ENCODE measurements at regions not wholly inside any gene's neighbourhood (a gene's known extent, or its start where the extent isn't known, plus 50 kb on each side); places are given as distances from the start of the nearest gene placed in this dataset.

DNA sequence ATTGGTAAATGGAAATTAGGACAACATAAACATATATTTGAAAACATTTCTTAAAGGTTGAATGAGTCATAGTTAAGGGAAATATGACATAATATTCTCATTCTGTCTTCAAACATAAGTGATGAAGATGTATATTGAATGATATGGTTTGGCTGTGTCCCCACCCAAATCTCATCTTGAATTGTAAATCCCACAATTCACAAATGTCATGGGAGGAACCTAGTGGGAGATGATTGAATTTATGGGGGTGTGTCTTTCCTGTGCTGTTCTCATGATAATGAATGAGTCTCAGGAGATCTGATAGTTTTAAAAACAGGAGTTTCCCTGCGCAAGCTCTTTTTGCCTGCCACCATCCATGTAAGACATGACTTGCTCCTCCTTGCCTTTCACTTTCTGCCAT is 104.4 kb upstream of the MPDZ start:
- no peaks in the 10 kb centered on the region for H3K27me3 Mint-ChIP-seq (ENCODE audit: unreplicated experiment)
- H3K36me3 Mint-ChIP-seq (ENCODE audit: unreplicated experiment): peaks cover 19% of the 10 kb centered on the region
- TF ChIP-seq CTCF (IDR thresholded peaks at IDR 0.05; ENCODE audit: partially characterized antibody, unreplicated experiment): no peak
- H3K9me3 Mint-ChIP-seq (ENCODE audit: unreplicated experiment): no peaks in the 10 kb centered on the region
- H3K4me3 Mint-ChIP-seq (ENCODE audit: unreplicated experiment): no peak overlapping the region
- no peak for DNase-seq
- H3K4me1 Mint-ChIP-seq (ENCODE audit: low read depth, unreplicated experiment): no peaks in the 10 kb centered on the region
- no peak overlapping the region for H3K27ac Mint-ChIP-seq (ENCODE audit: unreplicated experiment)

DNA sequence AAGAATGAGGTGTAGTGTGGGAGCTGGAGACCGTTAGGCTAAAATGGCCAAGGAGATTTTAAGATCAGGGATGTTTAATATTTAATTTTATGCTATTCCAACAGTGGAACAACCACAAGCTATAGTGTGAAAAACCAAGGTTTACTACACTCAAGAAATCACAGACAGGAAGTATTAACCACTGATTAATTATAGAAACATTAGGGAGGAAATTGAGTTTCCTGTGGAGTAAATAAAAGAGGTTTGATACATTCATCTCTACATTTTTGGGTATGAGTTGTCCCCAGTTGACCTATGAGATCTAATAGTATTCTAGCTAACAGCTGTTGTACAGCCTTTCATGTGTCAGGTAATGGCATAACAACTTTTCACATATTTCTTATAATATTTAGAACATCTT is 103.7 kb upstream of the MPDZ start:
- DNase-seq: no peak
- Mint-ChIP-seq H3K27me3 (ENCODE audit: unreplicated experiment) (no peaks in the 10 kb centered on the region), H3K36me3 (ENCODE audit: unreplicated experiment) (peaks cover 19% of the 10 kb centered on the region), H3K4me3 (ENCODE audit: unreplicated experiment) (no peak overlapping the region), H3K4me1 (ENCODE audit: low read depth, unreplicated experiment) (no peaks in the 10 kb centered on the region), H3K27ac (ENCODE audit: unreplicated experiment) (no peak overlapping the region), H3K9me3 (ENCODE audit: unreplicated experiment) (no peaks in the 10 kb centered on the region)
- no peak for TF ChIP-seq CTCF (IDR thresholded peaks at IDR 0.05; ENCODE audit: partially characterized antibody, unreplicated experiment)

DNA sequence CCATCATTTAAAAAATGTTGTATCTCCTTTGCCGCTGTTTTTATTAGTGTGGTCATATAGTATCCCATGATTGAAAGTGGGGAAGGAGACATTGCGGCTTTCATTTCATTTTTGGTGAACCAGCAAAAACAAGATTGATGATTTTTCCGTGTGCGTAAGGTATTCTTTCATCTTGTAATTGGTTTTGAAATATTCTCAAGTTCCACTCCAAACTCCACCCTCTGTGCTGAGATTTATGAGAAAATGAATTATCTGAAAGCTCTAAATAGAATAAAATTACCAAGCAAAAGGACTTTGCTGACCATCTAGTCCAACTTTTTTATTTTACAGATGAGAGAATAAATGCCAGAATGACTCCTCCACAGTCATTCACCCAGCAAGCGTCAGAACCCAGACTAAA is 103.1 kb upstream of the MPDZ start:
- H3K9me3 Mint-ChIP-seq (ENCODE audit: unreplicated experiment): no peaks in the 10 kb centered on the region
- H3K27me3 Mint-ChIP-seq (ENCODE audit: unreplicated experiment): no peaks in the 10 kb centered on the region
- no peak for TF ChIP-seq CTCF (IDR thresholded peaks at IDR 0.05; ENCODE audit: partially characterized antibody, unreplicated experiment)
- no peak overlapping the region for H3K4me3 Mint-ChIP-seq (ENCODE audit: unreplicated experiment)
- no peaks in the 10 kb centered on the region for H3K4me1 Mint-ChIP-seq (ENCODE audit: low read depth, unreplicated experiment)
- H3K36me3 Mint-ChIP-seq (ENCODE audit: unreplicated experiment): peaks cover 19% of the 10 kb centered on the region
- DNase-seq: no peak
- H3K27ac Mint-ChIP-seq (ENCODE audit: unreplicated experiment): no peak overlapping the region

- no peaks in the 10 kb centered on the region for H3K27me3 Mint-ChIP-seq (ENCODE audit: unreplicated experiment)
- no peak overlapping the region for H3K27ac Mint-ChIP-seq (ENCODE audit: unreplicated experiment)
- peaks cover 17% of the 10 kb centered on the region for H3K36me3 Mint-ChIP-seq (ENCODE audit: unreplicated experiment)
- DNase-seq: no peak
- no peaks in the 10 kb centered on the region for H3K4me1 Mint-ChIP-seq (ENCODE audit: low read depth, unreplicated experiment)
- H3K4me3 Mint-ChIP-seq (ENCODE audit: unreplicated experiment): no peak overlapping the region
- TF ChIP-seq CTCF (IDR thresholded peaks at IDR 0.05; ENCODE audit: partially characterized antibody, unreplicated experiment): no peak
- H3K9me3 Mint-ChIP-seq (ENCODE audit: unreplicated experiment): no peaks in the 10 kb centered on the region
These were observed 101.4 kb upstream of the MPDZ start for GRCh38 chr9:13380903-13381302.

- Mint-ChIP-seq H3K4me1 (ENCODE audit: low read depth, unreplicated experiment) (no peaks in the 10 kb centered on the region), H3K9me3 (ENCODE audit: unreplicated experiment) (no peaks in the 10 kb centered on the region), H3K27me3 (ENCODE audit: unreplicated experiment) (no peaks in the 10 kb centered on the region), H3K27ac (ENCODE audit: unreplicated experiment) (no peak overlapping the region), H3K36me3 (ENCODE audit: unreplicated experiment) (no peaks in the 10 kb centered on the region), H3K4me3 (ENCODE audit: unreplicated experiment) (no peak overlapping the region)
- no peak for DNase-seq
- no peak for TF ChIP-seq CTCF (IDR thresholded peaks at IDR 0.05; ENCODE audit: partially characterized antibody, unreplicated experiment)
These were observed 98.7 kb upstream of the MPDZ start for GRCh38 chr9:13378154-13378553.
